ENCODE measurements at regions not wholly inside any gene's neighbourhood (a gene's known extent, or its start where the extent isn't known, plus 50 kb on each side); places are given as distances from the start of the nearest gene placed in this dataset.

DNA sequence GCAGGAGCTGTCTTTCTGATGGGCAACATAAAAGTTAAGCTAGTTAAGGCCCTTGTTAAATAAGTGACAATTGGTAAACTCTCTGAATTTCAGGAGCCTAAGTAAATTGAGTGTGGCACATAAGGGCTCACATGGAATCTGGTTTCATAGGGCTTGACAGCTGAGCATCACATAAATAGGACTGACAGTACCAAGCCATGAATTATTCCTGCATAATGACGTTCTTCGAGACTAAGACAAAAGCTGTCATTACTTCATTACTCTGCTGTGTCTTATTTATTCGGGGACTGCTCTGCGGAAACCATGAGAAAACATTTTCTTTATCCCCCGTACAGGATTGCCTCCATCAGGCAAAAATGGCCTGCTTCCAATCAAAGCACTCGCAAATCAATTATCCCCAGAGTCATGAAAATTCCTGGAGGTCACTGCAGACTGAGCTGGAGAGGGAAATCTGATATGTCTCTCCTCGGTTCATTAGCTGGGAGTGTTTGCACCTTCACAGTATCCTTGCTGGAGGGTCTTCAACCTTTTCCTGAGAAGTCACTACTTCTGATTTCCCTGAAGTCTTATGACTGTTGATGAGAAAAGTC is 311.4 kb downstream of the CDH26 start:
- Mint-ChIP-seq H3K4me3 (no peak overlapping the region), H3K27ac (no peak overlapping the region), H3K27me3 (no peaks in the 10 kb centered on the region), H3K4me1 (no peaks in the 10 kb centered on the region), H3K9me3 (no peaks in the 10 kb centered on the region), H3K36me3 (no peaks in the 10 kb centered on the region)
- no peak for ATAC-seq (ENCODE audit: low read depth)
- DNase-seq (ENCODE audit: low spot score in 2 of 2), result no peak

DNA sequence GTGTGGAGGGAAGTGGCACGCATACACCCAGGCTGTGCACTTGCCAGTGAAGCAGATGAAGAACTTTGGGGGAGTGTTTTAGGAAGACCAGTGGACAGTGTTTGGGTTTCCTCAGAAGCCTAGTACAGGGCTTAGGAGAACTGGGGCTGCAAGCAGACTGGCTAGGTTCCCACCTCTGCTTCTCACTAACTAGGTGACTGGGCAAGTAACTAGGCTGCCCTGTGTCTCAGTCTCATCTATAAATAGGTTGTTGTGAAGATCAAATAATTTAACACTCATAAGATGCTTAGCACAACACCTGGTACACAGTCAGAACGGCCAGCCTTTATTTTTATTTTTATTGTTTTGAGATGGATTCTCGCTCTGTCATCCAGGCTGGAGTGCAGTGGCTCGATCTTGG is 312.1 kb downstream of the CDH26 start:
- no peaks in the 10 kb centered on the region for H3K9me3 Mint-ChIP-seq
- H3K36me3 Mint-ChIP-seq, result no peaks in the 10 kb centered on the region
- H3K27me3 Mint-ChIP-seq, result no peaks in the 10 kb centered on the region
- DNase-seq (ENCODE audit: low spot score in 2 of 2) (no peak), ATAC-seq (ENCODE audit: low read depth) (no peak)
- no peak overlapping the region for H3K4me3 Mint-ChIP-seq
- no peak overlapping the region for H3K27ac Mint-ChIP-seq
- H3K4me1 Mint-ChIP-seq, result no peaks in the 10 kb centered on the region

DNA sequence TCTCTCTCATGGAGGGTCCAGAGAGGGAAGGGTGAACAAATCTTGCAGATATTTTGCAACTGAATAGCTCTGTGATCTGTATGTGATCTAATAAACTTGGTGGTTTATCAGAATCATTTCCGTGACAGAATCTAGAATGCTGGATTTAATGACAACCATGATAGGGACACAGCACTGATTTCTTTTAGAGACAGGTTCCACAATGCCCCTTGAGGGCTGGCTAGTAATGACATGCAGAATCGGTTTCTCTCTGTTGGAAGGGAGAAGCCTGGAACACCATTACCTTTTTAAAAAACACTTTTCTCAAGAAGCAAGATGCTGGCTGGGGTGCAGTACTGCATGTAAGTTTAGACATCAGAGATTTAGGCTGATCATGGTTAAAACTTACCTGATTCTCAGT is 313.4 kb downstream of the CDH26 start:
- H3K4me1 Mint-ChIP-seq, result no peaks in the 10 kb centered on the region
- H3K4me3 Mint-ChIP-seq, result no peak overlapping the region
- no peaks in the 10 kb centered on the region for H3K27me3 Mint-ChIP-seq
- H3K27ac Mint-ChIP-seq, result no peak overlapping the region
- ATAC-seq (ENCODE audit: low read depth) (no peak), DNase-seq (ENCODE audit: low spot score in 2 of 2) (no peak)
- H3K9me3 Mint-ChIP-seq, result no peaks in the 10 kb centered on the region
- H3K36me3 Mint-ChIP-seq, result no peaks in the 10 kb centered on the region

DNA sequence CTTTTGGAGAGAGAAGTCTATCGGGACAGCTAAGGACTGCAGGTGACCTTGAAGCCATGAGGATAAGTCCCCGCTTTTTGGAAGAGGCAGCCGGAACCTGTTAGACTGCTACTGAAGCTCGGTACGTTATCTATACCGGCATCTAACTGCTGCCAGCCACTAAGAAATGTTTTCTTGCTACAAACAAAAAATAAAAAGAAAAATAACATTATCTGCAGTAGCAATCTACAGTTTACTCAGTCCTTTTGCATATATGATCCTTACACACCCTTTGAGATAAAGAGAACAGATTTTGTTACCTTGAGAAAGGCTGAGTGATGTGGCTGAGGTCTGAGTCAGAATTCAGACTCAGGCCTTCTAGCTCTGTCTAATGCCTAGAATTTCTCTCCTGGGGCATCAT is 314.6 kb downstream of the CDH26 start:
- Mint-ChIP-seq H3K27me3 (no peaks in the 10 kb centered on the region), H3K9me3 (no peaks in the 10 kb centered on the region), H3K4me3 (no peak overlapping the region), H3K36me3 (no peaks in the 10 kb centered on the region), H3K27ac (no peak overlapping the region), H3K4me1 (no peaks in the 10 kb centered on the region)
- ATAC-seq (ENCODE audit: low read depth) (no peak), DNase-seq (ENCODE audit: low spot score in 2 of 2) (no peak)

DNA sequence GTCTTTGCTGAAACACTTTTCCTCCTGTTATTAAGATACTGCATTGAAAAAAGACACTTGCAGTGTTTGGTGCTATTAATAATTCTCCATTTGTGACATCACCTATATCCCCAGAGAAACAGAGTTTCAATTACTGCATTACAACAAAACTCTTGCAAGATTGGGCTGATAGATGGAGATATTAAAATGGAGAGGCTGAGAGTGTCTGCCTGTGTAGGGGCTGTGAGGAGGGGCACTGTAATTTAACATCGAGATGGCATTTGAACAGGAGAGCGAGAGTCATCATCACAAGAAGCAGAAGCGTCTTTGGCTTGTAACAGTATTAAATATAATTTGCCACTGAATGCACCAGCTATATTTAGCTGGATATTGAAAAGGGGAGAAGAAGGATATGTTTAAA is 316.5 kb downstream of the CDH26 start:
- no peak overlapping the region for H3K27ac Mint-ChIP-seq

DNA sequence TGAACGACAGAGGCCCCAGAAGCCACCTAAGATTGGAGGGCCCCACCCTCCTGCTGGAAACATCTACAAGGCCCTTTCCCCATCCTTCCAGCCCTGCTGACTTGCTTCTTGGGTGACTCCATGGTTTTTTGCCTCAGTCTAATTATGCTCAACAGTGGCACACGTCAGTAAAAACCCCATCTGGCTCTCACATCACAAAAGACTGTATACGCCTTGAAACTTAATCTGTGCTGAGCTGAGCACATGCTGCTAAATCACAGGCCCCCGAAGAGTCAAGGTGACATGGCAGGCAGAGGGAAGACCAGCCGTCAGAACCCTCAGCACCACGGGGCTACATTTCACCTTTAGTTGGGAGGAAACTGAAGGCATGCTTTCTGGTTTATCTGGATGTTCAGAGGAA is 323.1 kb downstream of the CDH26 start:
- Mint-ChIP-seq H3K36me3 (no peaks in the 10 kb centered on the region), H3K27ac (no peak overlapping the region), H3K4me1 (no peaks in the 10 kb centered on the region), H3K9me3 (peaks cover 5% of the 10 kb centered on the region), H3K4me3 (no peak overlapping the region), H3K27me3 (no peaks in the 10 kb centered on the region)
- no peak for DNase-seq (ENCODE audit: low spot score in 2 of 2)
- no peak for ATAC-seq (ENCODE audit: low read depth)

More for the DNA sequence above, 316.5 kb downstream of the CDH26 start:
- Mint-ChIP-seq H3K4me1 (no peaks in the 10 kb centered on the region), H3K27me3 (no peaks in the 10 kb centered on the region), H3K4me3 (no peak overlapping the region), H3K36me3 (no peaks in the 10 kb centered on the region), H3K9me3 (no peaks in the 10 kb centered on the region)
- DNase-seq (ENCODE audit: low spot score in 2 of 2) (no peak), ATAC-seq (ENCODE audit: low read depth) (no peak)

DNA sequence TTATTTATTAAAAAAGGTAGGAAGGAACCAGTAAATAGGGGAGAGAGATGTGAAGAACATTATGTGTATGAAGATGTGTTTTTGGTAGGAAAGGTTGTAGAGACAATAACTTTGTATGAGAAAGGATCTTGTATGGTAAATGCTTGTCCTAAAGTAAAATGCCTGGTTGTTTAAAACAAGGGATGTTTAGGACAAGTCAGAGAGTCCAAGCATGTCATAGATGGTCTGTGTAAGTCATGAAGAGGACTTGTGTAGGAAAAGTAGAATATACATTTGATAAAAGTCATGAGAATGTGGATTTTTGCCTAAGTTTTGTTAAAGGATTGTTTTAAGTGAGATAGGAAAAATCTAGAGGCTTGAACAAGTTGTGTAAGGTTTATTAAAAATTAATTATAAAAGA is 325.1 kb downstream of the CDH26 start:
- Mint-ChIP-seq H3K4me3 (no peak overlapping the region), H3K27ac (no peak overlapping the region), H3K9me3 (peaks cover 7% of the 10 kb centered on the region), H3K36me3 (peaks cover 1% of the 10 kb centered on the region), H3K27me3 (no peaks in the 10 kb centered on the region), H3K4me1 (no peaks in the 10 kb centered on the region)
- no peak for DNase-seq (ENCODE audit: low spot score in 2 of 2)
- ATAC-seq (ENCODE audit: low read depth), result no peak

DNA sequence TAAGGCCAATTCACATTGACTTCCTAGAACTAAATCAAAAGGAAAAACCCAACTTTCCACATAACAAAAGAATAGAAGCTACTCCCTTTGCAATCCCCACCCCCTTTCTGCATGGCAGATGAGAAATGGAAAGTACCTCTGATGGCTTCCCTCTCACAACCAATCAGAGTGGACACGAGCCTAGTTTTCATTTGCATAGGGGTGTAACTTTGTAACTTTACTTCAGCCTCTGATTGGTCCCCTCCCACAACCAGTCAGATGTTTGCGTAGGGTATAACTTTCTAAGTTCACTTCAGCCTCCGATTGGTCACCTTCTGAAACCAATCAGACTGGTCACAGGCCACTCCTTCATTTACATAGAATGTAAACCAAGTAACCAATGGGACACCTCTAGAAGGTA is 328.5 kb downstream of the CDH26 start:
- Mint-ChIP-seq H3K4me3 (no peak overlapping the region), H3K4me1 (no peaks in the 10 kb centered on the region), H3K27ac (no peak overlapping the region), H3K27me3 (no peaks in the 10 kb centered on the region), H3K9me3 (peaks cover 14% of the 10 kb centered on the region), H3K36me3 (peaks cover 1% of the 10 kb centered on the region)
- no peak for ATAC-seq (ENCODE audit: low read depth)
- DNase-seq (ENCODE audit: low spot score in 2 of 2), result no peak

DNA sequence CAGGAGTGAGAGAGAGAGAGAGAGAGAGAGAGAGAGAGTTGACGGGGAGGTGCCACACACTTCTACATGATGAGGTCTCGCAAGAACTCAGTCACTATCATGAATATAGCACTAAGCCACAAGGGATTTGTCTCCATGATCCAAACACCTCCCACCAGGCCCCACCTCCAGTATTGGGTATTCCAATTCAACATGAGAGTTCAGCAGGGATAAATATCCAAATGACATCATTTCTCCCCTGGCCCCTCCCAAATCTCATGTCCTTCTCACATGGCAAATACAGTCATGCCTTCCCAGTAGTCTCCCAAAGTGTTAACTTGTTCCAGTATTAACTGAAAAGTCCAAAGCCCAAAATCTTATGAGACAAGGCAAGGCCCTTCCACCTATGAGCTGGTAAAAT is 330.7 kb downstream of the CDH26 start:
- Mint-ChIP-seq H3K4me3 (no peak overlapping the region), H3K27ac (no peak overlapping the region), H3K27me3 (no peaks in the 10 kb centered on the region), H3K4me1 (no peaks in the 10 kb centered on the region), H3K9me3 (peaks cover 9% of the 10 kb centered on the region), H3K36me3 (peaks cover 1% of the 10 kb centered on the region)
- ATAC-seq (ENCODE audit: low read depth), result no peak
- no peak for DNase-seq (ENCODE audit: low spot score in 2 of 2)

DNA sequence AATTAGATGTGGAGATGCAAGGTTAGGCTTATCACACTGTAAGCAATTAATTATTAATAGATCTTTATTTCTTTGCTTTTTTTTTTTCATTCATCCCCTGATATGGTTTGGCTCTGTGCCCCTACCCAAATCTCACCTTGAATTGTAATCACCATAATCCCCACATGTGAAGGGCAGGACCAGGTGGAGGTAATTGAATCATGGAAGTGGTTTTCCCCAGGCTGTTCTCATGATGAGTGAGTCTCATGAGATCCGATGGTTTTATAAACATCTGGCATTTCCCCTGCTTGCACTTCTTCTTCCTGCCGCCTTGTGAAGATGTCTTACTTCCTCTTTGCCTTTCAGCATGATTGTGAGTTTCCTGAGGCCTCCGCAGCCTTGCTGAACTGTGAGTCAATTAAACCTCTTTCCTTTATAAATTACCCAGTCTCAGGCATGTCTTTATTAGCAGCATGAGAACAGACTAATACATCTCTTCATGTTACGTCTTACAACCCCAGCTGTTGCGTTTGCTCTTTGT is 333.8 kb downstream of the CDH26 start:
- Mint-ChIP-seq H3K4me3 (no peak overlapping the region), H3K27me3 (peaks cover 2% of the 10 kb centered on the region), H3K27ac (no peak overlapping the region), H3K36me3 (peaks cover 5% of the 10 kb centered on the region), H3K9me3 (peaks cover 14% of the 10 kb centered on the region), H3K4me1 (no peaks in the 10 kb centered on the region)
- DNase-seq (ENCODE audit: low spot score in 2 of 2), result no peak
- ATAC-seq (ENCODE audit: low read depth), result no peak

DNA sequence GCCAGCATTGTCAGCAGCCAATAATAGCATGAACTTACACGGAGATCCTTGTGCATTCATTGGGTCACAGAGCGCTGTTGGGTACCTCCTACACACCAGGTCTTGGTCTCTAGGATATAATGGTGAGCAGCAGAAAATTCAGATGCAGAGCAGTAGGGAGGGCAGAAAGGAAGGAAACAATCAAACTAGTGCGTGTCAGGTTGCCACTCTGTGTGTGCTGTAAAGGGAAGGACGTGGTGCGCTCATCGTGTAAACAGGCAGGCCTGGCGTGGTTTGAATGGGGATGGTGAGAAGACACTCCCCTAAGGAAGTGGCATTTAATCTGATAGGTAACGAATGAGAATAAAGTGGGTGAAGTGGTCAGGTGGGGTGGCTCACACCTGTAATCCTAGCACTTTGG is 336.4 kb downstream of the CDH26 start:
- peaks cover 2% of the 10 kb centered on the region for H3K27me3 Mint-ChIP-seq
- no peak overlapping the region for H3K27ac Mint-ChIP-seq
- no peak overlapping the region for H3K4me3 Mint-ChIP-seq
- peaks cover 10% of the 10 kb centered on the region for H3K9me3 Mint-ChIP-seq
- peaks cover 4% of the 10 kb centered on the region for H3K36me3 Mint-ChIP-seq
- DNase-seq (ENCODE audit: low spot score in 2 of 2) (no peak), ATAC-seq (ENCODE audit: low read depth) (no peak)
- no peaks in the 10 kb centered on the region for H3K4me1 Mint-ChIP-seq

DNA sequence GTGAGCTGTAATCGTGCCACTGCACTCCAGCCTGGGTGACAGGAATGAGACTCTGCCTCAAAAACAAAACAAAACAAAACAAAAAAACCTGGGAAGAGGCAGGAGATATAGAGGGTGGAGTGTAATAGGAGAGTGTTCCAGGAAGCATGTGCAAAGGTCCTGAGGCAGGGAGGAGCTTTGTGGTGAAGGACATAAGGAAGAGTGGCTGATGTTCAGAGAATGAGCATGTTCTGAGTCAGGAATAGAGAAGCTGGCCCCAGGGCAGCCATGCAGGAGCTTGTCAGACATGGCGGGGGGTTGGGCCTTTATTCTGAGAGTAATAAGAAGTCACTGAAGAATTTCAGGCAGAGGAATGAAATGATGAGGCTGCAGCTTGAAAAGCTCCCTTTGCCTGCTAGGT is 337.0 kb downstream of the CDH26 start:
- H3K36me3 Mint-ChIP-seq, result peaks cover 4% of the 10 kb centered on the region
- peaks cover 2% of the 10 kb centered on the region for H3K27me3 Mint-ChIP-seq
- H3K27ac Mint-ChIP-seq, result no peak overlapping the region
- no peaks in the 10 kb centered on the region for H3K4me1 Mint-ChIP-seq
- H3K4me3 Mint-ChIP-seq, result no peak overlapping the region
- H3K9me3 Mint-ChIP-seq, result peaks cover 10% of the 10 kb centered on the region
- no peak for ATAC-seq (ENCODE audit: low read depth)
- no peak for DNase-seq (ENCODE audit: low spot score in 2 of 2)

DNA sequence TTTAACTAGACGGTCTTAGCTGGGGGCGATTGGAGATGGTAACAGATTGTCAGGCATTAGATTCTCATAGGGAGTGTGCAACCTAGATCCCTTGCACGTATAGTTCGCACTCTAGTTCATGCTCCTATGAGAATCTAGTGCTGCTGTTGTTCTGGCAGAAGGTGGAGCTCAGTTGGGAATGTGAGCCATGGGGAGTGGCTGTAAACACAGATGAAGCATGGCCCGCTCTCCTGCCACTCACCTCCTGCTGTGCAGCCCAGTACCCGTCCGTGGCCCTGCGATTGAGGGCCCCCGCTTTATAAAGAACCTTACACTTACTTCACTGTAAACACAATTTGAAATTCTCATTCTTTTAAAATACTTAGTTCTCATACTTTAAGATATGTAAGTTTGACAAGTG is 339.4 kb downstream of the CDH26 start:
- Mint-ChIP-seq H3K27me3 (peaks cover 2% of the 10 kb centered on the region), H3K4me3 (no peak overlapping the region), H3K36me3 (peaks cover 4% of the 10 kb centered on the region), H3K9me3 (peaks cover 5% of the 10 kb centered on the region), H3K27ac (no peak overlapping the region), H3K4me1 (no peaks in the 10 kb centered on the region)
- ATAC-seq (ENCODE audit: low read depth) (no peak), DNase-seq (ENCODE audit: low spot score in 2 of 2) (no peak)

DNA sequence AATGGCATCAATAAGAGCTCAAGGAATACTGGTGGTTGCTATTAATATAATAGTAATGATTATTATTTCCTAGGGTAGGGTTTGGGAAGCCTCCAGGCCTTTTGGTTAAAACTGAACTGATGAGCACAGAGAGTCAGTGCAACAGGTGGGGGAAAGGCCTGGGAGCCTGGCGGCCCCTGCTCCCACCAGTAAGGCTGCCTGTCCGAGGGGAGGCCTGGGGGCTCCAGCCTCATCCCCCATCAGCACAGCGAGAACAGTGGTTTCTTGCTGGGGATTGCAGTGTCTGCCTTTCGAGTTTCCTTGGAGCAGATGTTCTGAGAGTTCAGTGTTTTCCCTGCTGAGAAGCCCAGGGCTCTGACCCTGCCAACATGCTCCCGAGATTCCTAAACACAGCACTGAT is 340.4 kb downstream of the CDH26 start:
- ATAC-seq (ENCODE audit: low read depth), result no peak

DNA sequence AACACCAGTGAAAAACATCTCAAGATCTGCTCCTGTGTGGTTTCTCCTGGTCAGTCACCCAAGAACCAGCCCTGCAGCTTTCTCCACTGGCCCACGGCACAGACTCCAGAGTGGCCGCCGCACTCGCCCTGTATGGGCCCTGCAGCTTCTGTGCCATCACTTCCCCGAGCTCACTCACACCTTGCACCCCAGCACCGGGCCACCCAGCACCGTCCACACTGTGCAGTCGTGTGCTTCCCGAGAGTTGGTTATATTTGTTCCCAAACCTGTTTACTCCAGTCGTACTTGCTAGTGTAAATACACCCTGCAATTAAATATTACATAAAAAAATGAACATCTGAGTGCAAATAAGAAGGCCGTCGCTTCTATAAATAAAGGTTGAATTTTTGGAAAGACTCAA is 341.7 kb downstream of the CDH26 start:
- H3K27ac Mint-ChIP-seq, result no peak overlapping the region
- no peaks in the 10 kb centered on the region for H3K9me3 Mint-ChIP-seq
- no peak overlapping the region for H3K4me3 Mint-ChIP-seq
- ATAC-seq (ENCODE audit: low read depth) (no peak), DNase-seq (ENCODE audit: low spot score in 2 of 2) (no peak)
- no peaks in the 10 kb centered on the region for H3K4me1 Mint-ChIP-seq
- H3K27me3 Mint-ChIP-seq, result no peaks in the 10 kb centered on the region
- H3K36me3 Mint-ChIP-seq, result no peaks in the 10 kb centered on the region

More for the DNA sequence above, 340.4 kb downstream of the CDH26 start:
- no peak for DNase-seq (ENCODE audit: low spot score in 2 of 2)
- Mint-ChIP-seq H3K27ac (no peak overlapping the region), H3K36me3 (peaks cover 4% of the 10 kb centered on the region), H3K4me3 (no peak overlapping the region), H3K27me3 (peaks cover 2% of the 10 kb centered on the region), H3K9me3 (peaks cover 5% of the 10 kb centered on the region), H3K4me1 (no peaks in the 10 kb centered on the region)
